ENCODE measurements at regions not wholly inside any gene's neighbourhood (a gene's known extent, or its start where the extent isn't known, plus 50 kb on each side); places are given as distances from the start of the nearest gene placed in this dataset.

GRCh38 chr2:120605231-120605935, 130.3 kb upstream of the GLI2 start:
- TF ChIP-seq CTCF (IDR thresholded peaks at IDR 0.05 in 4 of 5, conservative IDR thresholded peaks at IDR 0.05 in 1 of 5): no peak
- no peak for TF ChIP-seq POLR2A (IDR thresholded peaks at IDR 0.05)
